ENCODE measurements at regions not wholly inside any gene's neighbourhood (a gene's known extent, or its start where the extent isn't known, plus 50 kb on each side); places are given as distances from the start of the nearest gene placed in this dataset.

DNA sequence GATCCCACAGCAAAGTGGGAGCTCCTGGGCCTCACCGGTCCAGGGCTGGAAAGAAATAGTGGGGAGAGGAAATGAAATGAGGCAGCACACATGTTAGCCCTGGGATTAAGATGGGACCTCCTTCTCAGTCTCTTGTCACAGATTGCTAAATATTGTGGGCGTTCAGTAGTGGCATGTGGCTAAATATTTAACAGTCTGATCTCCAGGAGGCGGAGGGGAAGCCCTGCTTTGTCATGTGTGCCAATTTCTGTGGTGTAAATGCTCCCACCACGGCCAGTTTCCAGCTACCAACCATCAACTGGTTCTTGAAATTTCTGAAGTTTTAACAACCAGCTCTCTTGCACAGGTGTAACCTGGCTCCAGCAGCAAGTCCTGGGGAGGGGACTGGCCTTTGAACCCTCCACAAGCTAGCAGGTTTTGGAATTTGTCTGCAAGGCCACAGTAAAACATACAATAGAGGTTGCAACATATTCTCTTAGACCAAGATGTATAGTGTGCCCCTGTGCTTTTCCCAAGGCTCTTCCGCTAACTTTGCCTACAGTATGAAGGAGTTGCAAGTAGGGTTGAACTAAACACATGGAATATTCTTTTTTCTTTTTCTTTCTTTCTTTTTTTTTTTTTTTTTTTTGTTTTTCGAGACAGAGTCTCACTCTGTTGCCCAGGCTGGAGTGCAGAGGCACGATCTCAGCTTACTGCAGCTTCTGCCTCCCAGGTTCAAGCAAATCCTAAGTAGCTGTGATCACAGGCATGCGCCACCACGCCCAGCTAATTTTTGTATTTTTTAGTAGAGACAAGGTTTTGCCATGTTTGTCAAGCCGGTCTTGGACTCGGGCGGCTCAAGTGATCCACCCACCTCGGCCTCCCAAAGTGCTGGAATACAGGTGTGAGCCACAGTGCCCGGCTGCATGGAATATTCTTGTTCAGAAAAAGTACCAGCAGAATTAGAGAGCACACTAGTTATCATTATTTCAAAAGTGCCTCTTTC, 103.1 kb upstream of the PCBD1 start:
- in situ Hi-C loops (cut with HindIII; ENCODE audit: low pct_ligation_motif_present, low sequenced_read_pairs), result no loop called here
- TF ChIP-seq, protein P1, sequence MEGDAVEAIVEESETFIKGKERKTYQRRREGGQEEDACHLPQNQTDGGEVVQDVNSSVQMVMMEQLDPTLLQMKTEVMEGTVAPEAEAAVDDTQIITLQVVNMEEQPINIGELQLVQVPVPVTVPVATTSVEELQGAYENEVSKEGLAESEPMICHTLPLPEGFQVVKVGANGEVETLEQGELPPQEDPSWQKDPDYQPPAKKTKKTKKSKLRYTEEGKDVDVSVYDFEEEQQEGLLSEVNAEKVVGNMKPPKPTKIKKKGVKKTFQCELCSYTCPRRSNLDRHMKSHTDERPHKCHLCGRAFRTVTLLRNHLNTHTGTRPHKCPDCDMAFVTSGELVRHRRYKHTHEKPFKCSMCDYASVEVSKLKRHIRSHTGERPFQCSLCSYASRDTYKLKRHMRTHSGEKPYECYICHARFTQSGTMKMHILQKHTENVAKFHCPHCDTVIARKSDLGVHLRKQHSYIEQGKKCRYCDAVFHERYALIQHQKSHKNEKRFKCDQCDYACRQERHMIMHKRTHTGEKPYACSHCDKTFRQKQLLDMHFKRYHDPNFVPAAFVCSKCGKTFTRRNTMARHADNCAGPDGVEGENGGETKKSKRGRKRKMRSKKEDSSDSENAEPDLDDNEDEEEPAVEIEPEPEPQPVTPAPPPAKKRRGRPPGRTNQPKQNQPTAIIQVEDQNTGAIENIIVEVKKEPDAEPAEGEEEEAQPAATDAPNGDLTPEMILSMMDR (IDR thresholded peaks at IDR 0.05; ENCODE audit: low read depth, low read length, missing control alignments), result no peak
- Histone ChIP-seq H3K36me3 (replicated peaks) (no peaks in the 10 kb centered on the region), H3K27ac (no peak overlapping the region), H3K27me3 (replicated peaks) (peaks cover 3% of the 10 kb centered on the region), H3K4me3 (ENCODE audit: low read depth, low read length) (no peak overlapping the region)
- no peak for DNase-seq

DNA sequence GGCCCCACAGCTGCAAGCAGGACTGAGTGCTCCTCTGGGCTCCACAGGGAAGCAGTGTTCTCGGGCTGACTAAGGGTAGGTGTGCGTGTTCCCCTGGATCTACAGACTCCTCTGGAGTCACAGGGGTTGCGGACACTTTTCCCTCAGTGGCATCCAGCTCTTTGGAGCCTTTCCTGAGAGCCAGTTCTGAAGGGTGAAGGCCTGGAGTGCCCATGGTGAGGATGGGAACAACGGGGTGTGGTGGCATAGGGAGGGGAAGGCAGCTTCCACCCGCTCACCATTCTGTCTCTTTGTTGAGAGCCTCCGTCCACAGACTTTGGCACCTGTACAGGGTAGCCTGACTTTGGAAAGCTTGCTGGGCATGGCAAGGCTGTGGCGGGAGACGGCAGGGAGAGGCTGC, 104.1 kb upstream of the PCBD1 start:
- in situ Hi-C loops (cut with HindIII; ENCODE audit: low pct_ligation_motif_present, low sequenced_read_pairs), result no loop called here
- TF ChIP-seq, protein P1 (IDR thresholded peaks at IDR 0.05; ENCODE audit: low read depth, low read length, missing control alignments), result no peak
- H3K4me3 ChIP-seq (ENCODE audit: low read depth, low read length), result no peak overlapping the region
- no peak for DNase-seq
- no peak overlapping the region for H3K27ac ChIP-seq
- no peaks in the 10 kb centered on the region for H3K36me3 ChIP-seq (replicated peaks)
- H3K27me3 ChIP-seq (replicated peaks), result peaks cover 3% of the 10 kb centered on the region

DNA sequence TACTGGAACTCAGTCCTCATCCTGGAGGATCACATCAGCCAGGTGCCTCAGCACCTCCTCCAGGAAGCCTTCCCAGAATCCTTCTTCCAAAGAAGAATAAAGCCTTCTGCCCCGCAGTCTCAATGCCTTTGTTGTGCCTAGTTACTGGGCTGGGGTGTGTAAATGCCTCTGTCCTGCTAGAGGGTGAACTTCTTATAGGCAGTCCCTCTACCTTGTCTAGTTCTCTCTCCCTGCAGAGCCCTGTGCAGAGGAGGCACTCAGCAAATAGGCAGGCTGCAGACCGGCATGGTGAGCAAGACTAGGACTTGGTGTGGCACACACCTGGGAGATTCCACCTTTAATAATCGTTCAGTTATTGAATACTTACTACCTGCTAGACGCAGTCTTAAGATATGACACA, 104.7 kb upstream of the PCBD1 start:
- TF ChIP-seq, protein P1 (IDR thresholded peaks at IDR 0.05; ENCODE audit: low read depth, low read length, missing control alignments), result no peak
- peaks cover 3% of the 10 kb centered on the region for H3K27me3 ChIP-seq (replicated peaks)

DNA sequence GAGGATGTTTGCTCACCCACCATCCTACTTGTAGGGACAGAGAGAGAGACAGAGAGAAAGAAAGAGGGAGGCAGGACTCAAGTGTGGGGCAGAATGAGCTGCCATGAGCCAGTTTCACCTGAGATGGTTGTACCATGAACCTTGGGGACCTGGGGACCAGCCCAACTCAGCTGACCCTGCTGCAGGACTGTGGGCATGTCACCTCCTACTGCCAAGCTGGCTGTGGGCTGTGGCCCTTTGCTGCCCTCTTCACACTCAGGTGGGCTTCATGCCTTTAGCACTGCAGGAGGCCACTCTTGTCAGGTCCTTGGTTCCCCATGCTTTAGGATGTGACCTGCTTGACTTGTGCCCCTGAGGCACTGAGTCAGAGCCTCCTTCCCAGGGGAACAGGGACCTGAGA, 108.2 kb upstream of the PCBD1 start:
- peaks cover 6% of the 10 kb centered on the region for H3K27me3 ChIP-seq (replicated peaks)
- DNase-seq, result no peak
- no peak overlapping the region for H3K27ac ChIP-seq
- in situ Hi-C loops (cut with HindIII; ENCODE audit: low pct_ligation_motif_present, low sequenced_read_pairs), result no loop called here
- H3K4me3 ChIP-seq (ENCODE audit: low read depth, low read length), result no peak overlapping the region
- TF ChIP-seq, protein P1 (IDR thresholded peaks at IDR 0.05; ENCODE audit: low read depth, low read length, missing control alignments), result no peak
- no peaks in the 10 kb centered on the region for H3K36me3 ChIP-seq (replicated peaks)

More for the DNA sequence above, 104.7 kb upstream of the PCBD1 start:
- Histone ChIP-seq H3K4me3 (ENCODE audit: low read depth, low read length) (no peak overlapping the region), H3K27ac (no peak overlapping the region), H3K36me3 (replicated peaks) (no peaks in the 10 kb centered on the region)
- DNase-seq, result no peak
- in situ Hi-C loops (cut with HindIII; ENCODE audit: low pct_ligation_motif_present, low sequenced_read_pairs), result no loop called here

DNA sequence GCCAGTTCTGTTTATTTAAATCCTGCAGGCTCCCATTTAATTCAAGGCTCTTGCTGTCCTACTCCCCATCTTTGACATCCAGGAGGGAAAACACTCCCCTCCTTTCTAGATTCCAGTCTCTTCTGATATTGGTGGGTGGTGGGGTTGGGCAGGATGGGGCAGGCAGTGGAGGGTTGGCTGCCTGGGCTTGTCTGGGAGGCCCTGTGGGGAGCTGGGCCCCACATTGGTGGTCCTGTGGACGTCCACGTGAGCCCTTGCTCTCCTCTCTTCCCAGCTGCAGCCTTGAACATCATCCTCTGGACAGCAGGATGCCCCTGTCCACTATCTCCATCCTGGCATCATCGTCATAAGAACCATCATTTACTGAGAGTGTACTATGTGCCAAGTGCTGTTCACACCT, 108.9 kb upstream of the PCBD1 start:
- in situ Hi-C loops (cut with HindIII; ENCODE audit: low pct_ligation_motif_present, low sequenced_read_pairs), result no loop called here
- Histone ChIP-seq H3K4me3 (ENCODE audit: low read depth, low read length) (no peak overlapping the region), H3K36me3 (replicated peaks) (no peaks in the 10 kb centered on the region), H3K27me3 (replicated peaks) (peaks cover 6% of the 10 kb centered on the region), H3K27ac (no peak overlapping the region)
- TF ChIP-seq, protein P1 (IDR thresholded peaks at IDR 0.05; ENCODE audit: low read depth, low read length, missing control alignments), result no peak
- DNase-seq, result no peak

Measured in brain microvascular endothelial cell (primary cell).